ENCODE measurements at regions not wholly inside any gene's neighbourhood (a gene's known extent, or its start where the extent isn't known, plus 50 kb on each side); places are given as distances from the start of the nearest gene placed in this dataset.

GRCh38 chr3:17800232-17800631 is 57.8 kb upstream of the TBC1D5 start:
- TF ChIP-seq CTCF (conservative IDR thresholded peaks at IDR 0.05; ENCODE audit: low read length) (no peak), EZH2phosphoT487 (IDR thresholded peaks at IDR 0.05; ENCODE audit: borderline replicate concordance, low read depth, low read length) (no peak)
